ENCODE measurements at regions not wholly inside any gene's neighbourhood (a gene's known extent, or its start where the extent isn't known, plus 50 kb on each side); places are given as distances from the start of the nearest gene placed in this dataset.

- no peak for DNase-seq (ENCODE audit: low read depth in 1 of 2, low spot score in 1 of 2)
Observed at GRCh38 chr12:46472144-46472705, 99.7 kb upstream of the SLC38A2 start.

GRCh38 chr12:46471404-46471803 lies 98.8 kb upstream of the SLC38A2 start:
- DNase-seq (ENCODE audit: low read depth in 1 of 2, low spot score in 1 of 2): no peak

- DNase-seq (ENCODE audit: low read depth in 1 of 2, low spot score in 1 of 2): no peak
Observed at GRCh38 chr12:46470975-46471374, 98.4 kb upstream of the SLC38A2 start.

GRCh38 chr12:46470036-46470627 lies 97.6 kb upstream of the SLC38A2 start:
- no peak for DNase-seq (ENCODE audit: low read depth in 1 of 2, low spot score in 1 of 2)

GRCh38 chr12:46468813-46469212 lies 96.2 kb upstream of the SLC38A2 start:
- DNase-seq (ENCODE audit: low read depth in 1 of 2, low spot score in 1 of 2): no peak

- DNase-seq (ENCODE audit: low read depth in 1 of 2, low spot score in 1 of 2): no peak
Observed at GRCh38 chr12:46468160-46468559, 95.6 kb upstream of the SLC38A2 start.

GRCh38 chr12:46465307-46465706 lies 92.7 kb upstream of the SLC38A2 start:
- no peak for DNase-seq (ENCODE audit: low read depth in 1 of 2, low spot score in 1 of 2)

GRCh38 chr12:46464863-46465262 lies 92.3 kb upstream of the SLC38A2 start:
- no peak for DNase-seq (ENCODE audit: low read depth in 1 of 2, low spot score in 1 of 2)

GRCh38 chr12:46462641-46463355 lies 90.2 kb upstream of the SLC38A2 start:
- no peak for DNase-seq (ENCODE audit: low read depth in 1 of 2, low spot score in 1 of 2)

GRCh38 chr12:46461907-46462640 lies 89.5 kb upstream of the SLC38A2 start:
- no peak for DNase-seq (ENCODE audit: low read depth in 1 of 2, low spot score in 1 of 2)

GRCh38 chr12:46461459-46461858 lies 88.9 kb upstream of the SLC38A2 start:
- DNase-seq (ENCODE audit: low read depth in 1 of 2, low spot score in 1 of 2): no peak

- no peak for DNase-seq (ENCODE audit: low read depth in 1 of 2, low spot score in 1 of 2)
Observed at GRCh38 chr12:46460682-46461210, 88.2 kb upstream of the SLC38A2 start.

- no peak for DNase-seq (ENCODE audit: low read depth in 1 of 2, low spot score in 1 of 2)
Observed at GRCh38 chr12:46459861-46460545, 87.4 kb upstream of the SLC38A2 start.

- DNase-seq (ENCODE audit: low read depth in 1 of 2, low spot score in 1 of 2): no peak
Observed at GRCh38 chr12:46459111-46459510, 86.5 kb upstream of the SLC38A2 start.

GRCh38 chr12:46458500-46459102 lies 86.0 kb upstream of the SLC38A2 start:
- no peak for DNase-seq (ENCODE audit: low read depth in 1 of 2, low spot score in 1 of 2)

GRCh38 chr12:46457958-46458357 lies 85.4 kb upstream of the SLC38A2 start:
- DNase-seq (ENCODE audit: low read depth in 1 of 2, low spot score in 1 of 2): no peak

GRCh38 chr12:46456356-46457334 lies 84.1 kb upstream of the SLC38A2 start:
- no peak for DNase-seq (ENCODE audit: low read depth in 1 of 2, low spot score in 1 of 2)

GRCh38 chr12:46455648-46456352 lies 83.2 kb upstream of the SLC38A2 start:
- no peak for DNase-seq (ENCODE audit: low read depth in 1 of 2, low spot score in 1 of 2)

GRCh38 chr12:46454981-46455380 lies 82.4 kb upstream of the SLC38A2 start:
- no peak for DNase-seq (ENCODE audit: low read depth in 1 of 2, low spot score in 1 of 2)

Data from activated T-helper 1 cell treated with anti-CD3 and anti-CD28 coated beads, Interleukin-2, amount 50 U/mL, for 16 hours (primary cell).